SH-SY5Y (cell line): ENCODE measurements at regions not wholly inside any gene's neighbourhood (a gene's known extent, or its start where the extent isn't known, plus 50 kb on each side); places are given as distances from the start of the nearest gene placed in this dataset.

Source experiments
- GATA2 ChIP-seq: IDR thresholded peaks from 2 replicates; pipeline ENCODE4 v1.6.1; 2011; ENCODE audit warnings: mild to moderate bottlenecking, low read depth, low read length
- GATA3 ChIP-seq: IDR thresholded peaks from 2 replicates; pipeline ENCODE4 v1.6.1; 2011; ENCODE audit warnings: low read depth, mild to moderate bottlenecking, low read length, moderate library complexity

- no peak for TF ChIP-seq GATA2
- no peak for TF ChIP-seq GATA3
Measured at GRCh38 chr10:23604613-23605012, 165.7 kb downstream of the OTUD1 start.

GRCh38 chr10:23606456-23606855, 167.6 kb downstream of the OTUD1 start:
- TF ChIP-seq GATA3 (no peak), GATA2 (no peak)

- TF ChIP-seq GATA3, result no peak
- no peak for TF ChIP-seq GATA2
Measured at GRCh38 chr10:23608926-23609325, 170.1 kb downstream of the OTUD1 start.

GRCh38 chr10:23610626-23611307, 171.9 kb downstream of the OTUD1 start:
- no peak for TF ChIP-seq GATA2
- no peak for TF ChIP-seq GATA3

GRCh38 chr10:23611308-23612029, 172.6 kb downstream of the OTUD1 start:
- no peak for TF ChIP-seq GATA3
- no peak for TF ChIP-seq GATA2

GRCh38 chr10:23613900-23614299, 175.0 kb downstream of the OTUD1 start:
- TF ChIP-seq GATA2 (no peak), GATA3 (no peak)

GRCh38 chr10:23614483-23614882, 175.6 kb downstream of the OTUD1 start:
- TF ChIP-seq GATA3 (no peak), GATA2 (no peak)

GRCh38 chr10:23630376-23630775, 191.5 kb downstream of the OTUD1 start:
- no peak for TF ChIP-seq GATA3

- TF ChIP-seq GATA3 (no peak), GATA2 (no peak)
Measured at GRCh38 chr10:23630885-23631284, 192.0 kb downstream of the OTUD1 start.

- TF ChIP-seq GATA2 (no peak), GATA3 (no peak)
Measured at GRCh38 chr10:23643111-23643780, 204.4 kb downstream of the OTUD1 start.

GRCh38 chr10:23648618-23649017, 209.7 kb downstream of the OTUD1 start:
- TF ChIP-seq GATA2 (no peak), GATA3 (no peak)

GRCh38 chr10:23656735-23657134, 217.9 kb downstream of the OTUD1 start:
- TF ChIP-seq GATA3 (no peak), GATA2 (no peak)

- no peak for TF ChIP-seq GATA3
- no peak for TF ChIP-seq GATA2
Measured at GRCh38 chr10:23657677-23658076, 218.8 kb downstream of the OTUD1 start.

- TF ChIP-seq GATA3 (no peak), GATA2 (no peak)
Measured at GRCh38 chr10:23675585-23675984, 236.7 kb downstream of the OTUD1 start.

- no peak for TF ChIP-seq GATA2
- no peak for TF ChIP-seq GATA3
Measured at GRCh38 chr10:23676296-23676695, 237.4 kb downstream of the OTUD1 start.

- TF ChIP-seq GATA2 (no peak), GATA3 (no peak)
Measured at GRCh38 chr10:23686722-23687121, 247.8 kb downstream of the OTUD1 start.
